C4-2B (cell line): ENCODE measurements at regions not wholly inside any gene's neighbourhood (a gene's known extent, or its start where the extent isn't known, plus 50 kb on each side); places are given as distances from the start of the nearest gene placed in this dataset.

Experiments
- H3K27ac ChIP-seq: fragments of 450-650 bp; 2 replicates; pipeline ENCODE4 v1.5.1; 2017
- ZFX ChIP-seq: fragments of 450-650 bp; IDR thresholded peaks from 2 replicates; pipeline ENCODE4 v1.6.1; 2017
- TF ChIP-seq, protein P1 (sequence below): fragments of 450-650 bp; conservative IDR thresholded peaks from 2 replicates; pipeline ENCODE4 v1.5.1; 2017; ENCODE audit warnings: mild to moderate bottlenecking

GRCh38 chr9:24296124-24296523, 249.6 kb downstream of the IZUMO3 start:
- no peak overlapping the region for H3K27ac ChIP-seq
- TF ChIP-seq ZFX, result no peak
- TF ChIP-seq, protein P1, sequence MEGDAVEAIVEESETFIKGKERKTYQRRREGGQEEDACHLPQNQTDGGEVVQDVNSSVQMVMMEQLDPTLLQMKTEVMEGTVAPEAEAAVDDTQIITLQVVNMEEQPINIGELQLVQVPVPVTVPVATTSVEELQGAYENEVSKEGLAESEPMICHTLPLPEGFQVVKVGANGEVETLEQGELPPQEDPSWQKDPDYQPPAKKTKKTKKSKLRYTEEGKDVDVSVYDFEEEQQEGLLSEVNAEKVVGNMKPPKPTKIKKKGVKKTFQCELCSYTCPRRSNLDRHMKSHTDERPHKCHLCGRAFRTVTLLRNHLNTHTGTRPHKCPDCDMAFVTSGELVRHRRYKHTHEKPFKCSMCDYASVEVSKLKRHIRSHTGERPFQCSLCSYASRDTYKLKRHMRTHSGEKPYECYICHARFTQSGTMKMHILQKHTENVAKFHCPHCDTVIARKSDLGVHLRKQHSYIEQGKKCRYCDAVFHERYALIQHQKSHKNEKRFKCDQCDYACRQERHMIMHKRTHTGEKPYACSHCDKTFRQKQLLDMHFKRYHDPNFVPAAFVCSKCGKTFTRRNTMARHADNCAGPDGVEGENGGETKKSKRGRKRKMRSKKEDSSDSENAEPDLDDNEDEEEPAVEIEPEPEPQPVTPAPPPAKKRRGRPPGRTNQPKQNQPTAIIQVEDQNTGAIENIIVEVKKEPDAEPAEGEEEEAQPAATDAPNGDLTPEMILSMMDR, result no peak

- TF ChIP-seq ZFX, result no peak
- TF ChIP-seq, protein P1, result no peak
- no peak overlapping the region for H3K27ac ChIP-seq
These were observed 252.3 kb downstream of the IZUMO3 start for GRCh38 chr9:24293386-24293785.

- H3K27ac ChIP-seq, result no peak overlapping the region
- no peak for TF ChIP-seq ZFX
- TF ChIP-seq, protein P1, result no peak
These were observed 258.9 kb downstream of the IZUMO3 start for GRCh38 chr9:24286761-24287160.

DNA sequence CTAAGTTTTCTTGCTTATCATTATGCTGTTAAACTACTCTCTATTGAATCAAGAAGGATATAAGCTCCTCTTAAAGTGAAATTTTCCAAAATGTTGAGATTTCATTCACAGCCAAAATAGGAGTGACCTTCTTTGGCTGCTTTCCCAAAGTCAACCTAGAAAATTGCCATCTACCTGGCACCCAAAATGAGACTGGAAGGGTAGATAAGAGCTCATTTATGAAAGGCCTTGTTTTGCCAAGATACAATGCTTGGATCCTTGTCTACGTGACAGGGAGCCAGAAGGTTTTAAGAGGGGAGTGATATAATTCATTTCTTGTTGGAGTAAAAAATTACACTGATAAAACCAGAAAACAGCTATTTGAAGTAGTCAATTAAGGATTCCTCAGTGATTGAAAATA, 287.1 kb downstream of the IZUMO3 start:
- TF ChIP-seq, protein P1, result no peak
- no peak for TF ChIP-seq ZFX

DNA sequence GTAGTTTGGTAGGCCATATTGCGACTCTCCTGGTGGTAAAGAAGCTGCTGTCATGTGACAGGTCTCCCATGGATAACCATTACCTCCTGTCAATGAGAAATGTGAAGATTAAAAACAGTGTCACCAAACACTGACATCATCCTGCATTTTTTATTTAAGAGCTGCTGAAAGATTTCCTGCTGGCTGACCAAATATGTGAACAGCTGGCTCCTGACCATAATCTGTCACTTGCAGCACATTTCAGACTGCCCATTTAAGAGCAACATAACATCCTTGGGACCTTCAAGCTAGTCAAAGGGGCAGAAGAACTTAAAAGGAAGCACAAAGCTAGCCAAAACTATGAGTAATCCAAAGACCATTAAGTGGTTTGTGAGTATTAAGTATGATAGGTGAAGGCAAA, 288.0 kb downstream of the IZUMO3 start:
- TF ChIP-seq, protein P1, result no peak

More for the DNA sequence above, 287.1 kb downstream of the IZUMO3 start:
- H3K27ac ChIP-seq, result no peak overlapping the region

GRCh38 chr9:24245988-24246387, 299.7 kb downstream of the IZUMO3 start:
- H3K27ac ChIP-seq, result no peak overlapping the region
- TF ChIP-seq ZFX, result no peak
- TF ChIP-seq, protein P1, result peak; percentile 75

More for the DNA sequence above, 288.0 kb downstream of the IZUMO3 start:
- H3K27ac ChIP-seq, result no peak overlapping the region

- H3K27ac ChIP-seq, result no peak overlapping the region
- no peak for TF ChIP-seq ZFX
- TF ChIP-seq, protein P1, result no peak
These were observed 303.1 kb downstream of the IZUMO3 start for GRCh38 chr9:24242576-24242975.
